ENCODE measurements at regions not wholly inside any gene's neighbourhood (a gene's known extent, or its start where the extent isn't known, plus 50 kb on each side); places are given as distances from the start of the nearest gene placed in this dataset.

DNA sequence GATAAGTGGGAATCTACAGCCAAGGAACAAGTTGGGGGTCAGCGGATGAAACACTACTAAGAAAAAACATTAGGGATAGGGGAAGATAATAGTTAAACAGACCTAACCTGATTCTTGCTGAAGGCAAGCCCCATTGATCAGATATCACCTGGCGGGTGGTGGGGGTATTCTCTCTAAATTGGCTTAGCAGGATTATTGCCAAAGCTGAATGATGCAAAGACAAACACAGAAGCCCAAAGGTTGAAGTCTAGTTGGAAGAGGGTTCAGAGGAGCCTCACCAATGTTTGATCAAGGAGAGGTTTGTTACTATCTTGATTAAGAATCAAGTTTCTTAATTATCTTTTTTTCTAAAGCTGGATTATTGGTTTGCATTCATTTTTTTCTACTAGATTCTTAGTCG lies 371.9 kb upstream of the CNTN4 start:
- Histone ChIP-seq H3K4me3 (ENCODE audit: low read length in 3 of 3) (no peak overlapping the region), H3K27me3 (ENCODE audit: control insufficient read depth, insufficient read depth, low read length) (no peaks in the 10 kb centered on the region), H3K9ac (ENCODE audit: low read length in 3 of 3) (no peak overlapping the region), H3K36me3 (ENCODE audit: control insufficient read depth in 2 of 3, insufficient read depth in 3 of 3, low read length in 3 of 3) (no peaks in the 10 kb centered on the region), H3K4me1 (ENCODE audit: control insufficient read depth in 2 of 3, insufficient read depth in 2 of 3, low read depth in 1 of 3, low read length in 3 of 3) (no peaks in the 10 kb centered on the region), H3K9me3 (ENCODE audit: control insufficient read depth in 2 of 3, insufficient read depth in 1 of 3, low read length in 3 of 3) (no peaks in the 10 kb centered on the region), H3K27ac (ENCODE audit: low read depth in 2 of 2, low read length in 2 of 2) (no peak overlapping the region)
- FAIRE-seq (no peak), DNase-seq (no peak)
- intact Hi-C loops (cut with DNase I), result no loop called here
- TF ChIP-seq, protein P1, sequence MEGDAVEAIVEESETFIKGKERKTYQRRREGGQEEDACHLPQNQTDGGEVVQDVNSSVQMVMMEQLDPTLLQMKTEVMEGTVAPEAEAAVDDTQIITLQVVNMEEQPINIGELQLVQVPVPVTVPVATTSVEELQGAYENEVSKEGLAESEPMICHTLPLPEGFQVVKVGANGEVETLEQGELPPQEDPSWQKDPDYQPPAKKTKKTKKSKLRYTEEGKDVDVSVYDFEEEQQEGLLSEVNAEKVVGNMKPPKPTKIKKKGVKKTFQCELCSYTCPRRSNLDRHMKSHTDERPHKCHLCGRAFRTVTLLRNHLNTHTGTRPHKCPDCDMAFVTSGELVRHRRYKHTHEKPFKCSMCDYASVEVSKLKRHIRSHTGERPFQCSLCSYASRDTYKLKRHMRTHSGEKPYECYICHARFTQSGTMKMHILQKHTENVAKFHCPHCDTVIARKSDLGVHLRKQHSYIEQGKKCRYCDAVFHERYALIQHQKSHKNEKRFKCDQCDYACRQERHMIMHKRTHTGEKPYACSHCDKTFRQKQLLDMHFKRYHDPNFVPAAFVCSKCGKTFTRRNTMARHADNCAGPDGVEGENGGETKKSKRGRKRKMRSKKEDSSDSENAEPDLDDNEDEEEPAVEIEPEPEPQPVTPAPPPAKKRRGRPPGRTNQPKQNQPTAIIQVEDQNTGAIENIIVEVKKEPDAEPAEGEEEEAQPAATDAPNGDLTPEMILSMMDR (IDR thresholded peaks at IDR 0.05; ENCODE audit: borderline replicate concordance, extremely low read depth, insufficient read depth), result no peak

DNA sequence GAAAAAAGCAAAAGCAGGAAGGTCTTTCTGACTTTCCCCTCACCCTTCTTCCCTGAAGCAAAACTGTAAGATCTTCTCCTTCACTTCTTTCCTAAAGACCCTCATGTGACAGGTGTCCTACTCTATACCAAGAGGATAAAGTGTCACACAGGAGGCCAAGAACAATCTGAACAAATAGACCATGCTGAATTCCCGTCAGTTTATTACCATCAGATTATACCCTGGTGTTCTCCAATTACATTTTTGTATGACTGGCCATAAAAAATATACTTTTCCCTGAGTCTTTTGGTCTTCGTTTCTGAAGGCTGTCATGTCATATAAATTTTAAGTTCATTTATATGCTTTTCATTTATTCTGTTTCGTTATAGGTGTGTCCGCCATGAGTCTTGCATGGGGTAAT lies 371.4 kb upstream of the CNTN4 start:
- H3K4me3 ChIP-seq (ENCODE audit: low read length in 3 of 3), result no peak overlapping the region
- H3K9me3 ChIP-seq (ENCODE audit: control insufficient read depth in 2 of 3, insufficient read depth in 1 of 3, low read length in 3 of 3), result no peaks in the 10 kb centered on the region
- H3K4me1 ChIP-seq (ENCODE audit: control insufficient read depth in 2 of 3, insufficient read depth in 2 of 3, low read depth in 1 of 3, low read length in 3 of 3), result no peaks in the 10 kb centered on the region
- no peaks in the 10 kb centered on the region for H3K27me3 ChIP-seq (ENCODE audit: control insufficient read depth, insufficient read depth, low read length)
- FAIRE-seq, result no peak
- TF ChIP-seq, protein P1 (IDR thresholded peaks at IDR 0.05; ENCODE audit: borderline replicate concordance, extremely low read depth, insufficient read depth), result no peak
- intact Hi-C loops (cut with DNase I), result no loop called here
- no peak for DNase-seq
- no peak overlapping the region for H3K27ac ChIP-seq (ENCODE audit: low read depth in 2 of 2, low read length in 2 of 2)
- H3K36me3 ChIP-seq (ENCODE audit: control insufficient read depth in 2 of 3, insufficient read depth in 3 of 3, low read length in 3 of 3), result no peaks in the 10 kb centered on the region
- no peak overlapping the region for H3K9ac ChIP-seq (ENCODE audit: low read length in 3 of 3)

- Histone ChIP-seq H3K4me3 (ENCODE audit: low read length in 3 of 3) (no peak overlapping the region), H3K36me3 (ENCODE audit: control insufficient read depth in 2 of 3, insufficient read depth in 3 of 3, low read length in 3 of 3) (no peaks in the 10 kb centered on the region), H3K4me1 (ENCODE audit: control insufficient read depth in 2 of 3, insufficient read depth in 2 of 3, low read depth in 1 of 3, low read length in 3 of 3) (no peaks in the 10 kb centered on the region), H3K27me3 (ENCODE audit: control insufficient read depth, insufficient read depth, low read length) (no peaks in the 10 kb centered on the region), H3K9ac (ENCODE audit: low read length in 3 of 3) (no peak overlapping the region), H3K9me3 (ENCODE audit: control insufficient read depth in 2 of 3, insufficient read depth in 1 of 3, low read length in 3 of 3) (no peaks in the 10 kb centered on the region), H3K27ac (ENCODE audit: low read depth in 2 of 2, low read length in 2 of 2) (no peak overlapping the region)
- DNase-seq (no peak), FAIRE-seq (no peak)
- intact Hi-C loops (cut with DNase I), result no loop called here
- TF ChIP-seq, protein P1 (IDR thresholded peaks at IDR 0.05; ENCODE audit: borderline replicate concordance, extremely low read depth, insufficient read depth), result no peak
Measured at GRCh38 chr3:1728510-1728909, 370.2 kb upstream of the CNTN4 start.

GRCh38 chr3:1734494-1735122 lies 364.1 kb upstream of the CNTN4 start:
- H3K4me3 ChIP-seq (ENCODE audit: low read length in 3 of 3), result no peak overlapping the region
- H3K9me3 ChIP-seq (ENCODE audit: control insufficient read depth in 2 of 3, insufficient read depth in 1 of 3, low read length in 3 of 3), result peaks cover 0 to 3% (median 0%) of the 10 kb centered on the region in 3 donors
- TF ChIP-seq, protein P1 (IDR thresholded peaks at IDR 0.05; ENCODE audit: borderline replicate concordance, extremely low read depth, insufficient read depth), result no peak
- no peak overlapping the region for H3K9ac ChIP-seq (ENCODE audit: low read length in 3 of 3)
- no peaks in the 10 kb centered on the region for H3K27me3 ChIP-seq (ENCODE audit: control insufficient read depth, insufficient read depth, low read length)
- DNase-seq, result no peak
- no peaks in the 10 kb centered on the region for H3K4me1 ChIP-seq (ENCODE audit: control insufficient read depth in 2 of 3, insufficient read depth in 2 of 3, low read depth in 1 of 3, low read length in 3 of 3)
- H3K27ac ChIP-seq (ENCODE audit: low read depth in 2 of 2, low read length in 2 of 2), result no peak overlapping the region
- H3K36me3 ChIP-seq (ENCODE audit: control insufficient read depth in 2 of 3, insufficient read depth in 3 of 3, low read length in 3 of 3), result no peaks in the 10 kb centered on the region
- intact Hi-C loops (cut with DNase I), result no loop called here
- no peak for FAIRE-seq

Data from kidney (tissue), 13 donors.